ENCODE measurements at regions not wholly inside any gene's neighbourhood (a gene's known extent, or its start where the extent isn't known, plus 50 kb on each side); places are given as distances from the start of the nearest gene placed in this dataset.
"Not testable (repeated sequence)": the region's sequence is repeated elsewhere in the genome, so short reads cannot be mapped to it uniquely, and the experiment has no call there.

- TF ChIP-seq CTCF (IDR thresholded peaks at IDR 0.05; ENCODE audit: poor library complexity, severe bottlenecking): no peak
- Histone ChIP-seq H3K36me3 (ENCODE audit: low read depth) (no peaks in the 10 kb centered on the region), H3K4me1 (ENCODE audit: insufficient read depth, poor library complexity, severe bottlenecking) (no peaks in the 10 kb centered on the region), H3K27ac (ENCODE audit: poor library complexity, severe bottlenecking) (no peak overlapping the region), H3K4me3 (ENCODE audit: severe bottlenecking) (no peak overlapping the region), H3K9me3 (ENCODE audit: severe bottlenecking) (no peaks in the 10 kb centered on the region), H3K27me3 (ENCODE audit: insufficient read depth, poor library complexity, severe bottlenecking) (peaks cover 3% of the 10 kb centered on the region)
- ATAC-seq (ENCODE audit: low read depth) (no peak), DNase-seq (ENCODE audit: low spot score) (no peak)
Observed at GRCh38 chr6:86789779-86790411, 147.4 kb upstream of the HTR1E start.

- no peak for TF ChIP-seq CTCF (IDR thresholded peaks at IDR 0.05; ENCODE audit: poor library complexity, severe bottlenecking)
- Histone ChIP-seq H3K27me3 (ENCODE audit: insufficient read depth, poor library complexity, severe bottlenecking) (peaks cover 4% of the 10 kb centered on the region), H3K27ac (ENCODE audit: poor library complexity, severe bottlenecking) (no peak overlapping the region), H3K4me3 (ENCODE audit: severe bottlenecking) (no peak overlapping the region), H3K36me3 (ENCODE audit: low read depth) (no peaks in the 10 kb centered on the region), H3K4me1 (ENCODE audit: insufficient read depth, poor library complexity, severe bottlenecking) (no peaks in the 10 kb centered on the region), H3K9me3 (ENCODE audit: severe bottlenecking) (no peaks in the 10 kb centered on the region)
- no peak for ATAC-seq (ENCODE audit: low read depth)
- no peak for DNase-seq (ENCODE audit: low spot score)
Observed at GRCh38 chr6:86782328-86782727, 155.0 kb upstream of the HTR1E start.

GRCh38 chr6:86780923-86781322, 156.4 kb upstream of the HTR1E start:
- no peak overlapping the region for H3K27ac ChIP-seq (ENCODE audit: poor library complexity, severe bottlenecking)
- no peak overlapping the region for H3K4me3 ChIP-seq (ENCODE audit: severe bottlenecking)
- no peak for DNase-seq (ENCODE audit: low spot score)
- H3K36me3 ChIP-seq (ENCODE audit: low read depth): no peaks in the 10 kb centered on the region
- no peak for ATAC-seq (ENCODE audit: low read depth)
- H3K9me3 ChIP-seq (ENCODE audit: severe bottlenecking): no peaks in the 10 kb centered on the region
- H3K4me1 ChIP-seq (ENCODE audit: insufficient read depth, poor library complexity, severe bottlenecking): no peaks in the 10 kb centered on the region
- H3K27me3 ChIP-seq (ENCODE audit: insufficient read depth, poor library complexity, severe bottlenecking): peaks cover 4% of the 10 kb centered on the region
- TF ChIP-seq CTCF (IDR thresholded peaks at IDR 0.05; ENCODE audit: poor library complexity, severe bottlenecking): no peak

- no peak overlapping the region for H3K27ac ChIP-seq (ENCODE audit: poor library complexity, severe bottlenecking)
- H3K4me1 ChIP-seq (ENCODE audit: insufficient read depth, poor library complexity, severe bottlenecking): no peaks in the 10 kb centered on the region
- no peaks in the 10 kb centered on the region for H3K9me3 ChIP-seq (ENCODE audit: severe bottlenecking)
- H3K4me3 ChIP-seq (ENCODE audit: severe bottlenecking): no peak overlapping the region
- ATAC-seq (ENCODE audit: low read depth): no peak
- H3K36me3 ChIP-seq (ENCODE audit: low read depth): no peaks in the 10 kb centered on the region
- H3K27me3 ChIP-seq (ENCODE audit: insufficient read depth, poor library complexity, severe bottlenecking): no peaks in the 10 kb centered on the region
- no peak for TF ChIP-seq CTCF (IDR thresholded peaks at IDR 0.05; ENCODE audit: poor library complexity, severe bottlenecking)
- no peak for DNase-seq (ENCODE audit: low spot score)
Observed at GRCh38 chr6:86775893-86776292, 161.4 kb upstream of the HTR1E start.

- Histone ChIP-seq H3K4me1 (ENCODE audit: insufficient read depth, poor library complexity, severe bottlenecking) (no peaks in the 10 kb centered on the region), H3K36me3 (ENCODE audit: low read depth) (no peaks in the 10 kb centered on the region), H3K4me3 (ENCODE audit: severe bottlenecking) (no peak overlapping the region), H3K9me3 (ENCODE audit: severe bottlenecking) (no peaks in the 10 kb centered on the region), H3K27me3 (ENCODE audit: insufficient read depth, poor library complexity, severe bottlenecking) (no peaks in the 10 kb centered on the region), H3K27ac (ENCODE audit: poor library complexity, severe bottlenecking) (no peak overlapping the region)
- DNase-seq (ENCODE audit: low spot score): no peak
- TF ChIP-seq CTCF (IDR thresholded peaks at IDR 0.05; ENCODE audit: poor library complexity, severe bottlenecking): no peak
- no peak for ATAC-seq (ENCODE audit: low read depth)
Observed at GRCh38 chr6:86765211-86765610, 172.1 kb upstream of the HTR1E start.

- not testable (repeated sequence) for H3K4me3 ChIP-seq (ENCODE audit: severe bottlenecking); H3K4me1 ChIP-seq (ENCODE audit: insufficient read depth, poor library complexity, severe bottlenecking); H3K36me3 ChIP-seq (ENCODE audit: low read depth); DNase-seq (ENCODE audit: low spot score); ATAC-seq (ENCODE audit: low read depth); H3K27ac ChIP-seq (ENCODE audit: poor library complexity, severe bottlenecking); H3K9me3 ChIP-seq (ENCODE audit: severe bottlenecking); H3K27me3 ChIP-seq (ENCODE audit: insufficient read depth, poor library complexity, severe bottlenecking)
Observed at GRCh38 chr6:86759953-86760352, 177.4 kb upstream of the HTR1E start.

All from RWPE2 (cell line).